IgD-negative memory B cell (primary cell): ENCODE measurements at regions not wholly inside any gene's neighbourhood (a gene's known extent, or its start where the extent isn't known, plus 50 kb on each side); places are given as distances from the start of the nearest gene placed in this dataset.
"Not testable (repeated sequence)": the region's sequence is repeated elsewhere in the genome, so short reads cannot be mapped to it uniquely, and the experiment has no call there.

Source experiments
- H3K27ac Mint-ChIP-seq, 3 donors: one replicate each; pipeline ENCODE4 v1.8.0; 2020 to 2022; ENCODE audit warnings: mild to moderate bottlenecking in 3 of 3, mixed read lengths in 3 of 3, moderate library complexity in 1 of 3
- H3K27me3 Mint-ChIP-seq: one replicate; pipeline ENCODE4 v1.8.0; 2021; ENCODE audit warnings: mixed read lengths
- H3K36me3 Mint-ChIP-seq: one replicate; pipeline ENCODE4 v1.8.0; 2020; ENCODE audit warnings: mild to moderate bottlenecking, mixed read lengths
- H3K4me1 Mint-ChIP-seq, 3 donors: one replicate each; pipeline ENCODE4 v1.8.0; 2020 to 2022; ENCODE audit warnings: mixed read lengths in 3 of 3, mild to moderate bottlenecking in 1 of 3
- H3K4me3 Mint-ChIP-seq, 4 donors: one replicate each; pipeline ENCODE4 v1.8.0; 2020 to 2022; ENCODE audit warnings: mild to moderate bottlenecking in 4 of 4, mixed read lengths in 4 of 4, moderate library complexity in 3 of 4
- H3K9me3 Mint-ChIP-seq, 3 donors: one replicate each; pipeline ENCODE4 v1.8.0; 2020 to 2021; ENCODE audit warnings: mixed read lengths in 3 of 3, mild to moderate bottlenecking in 1 of 3

DNA sequence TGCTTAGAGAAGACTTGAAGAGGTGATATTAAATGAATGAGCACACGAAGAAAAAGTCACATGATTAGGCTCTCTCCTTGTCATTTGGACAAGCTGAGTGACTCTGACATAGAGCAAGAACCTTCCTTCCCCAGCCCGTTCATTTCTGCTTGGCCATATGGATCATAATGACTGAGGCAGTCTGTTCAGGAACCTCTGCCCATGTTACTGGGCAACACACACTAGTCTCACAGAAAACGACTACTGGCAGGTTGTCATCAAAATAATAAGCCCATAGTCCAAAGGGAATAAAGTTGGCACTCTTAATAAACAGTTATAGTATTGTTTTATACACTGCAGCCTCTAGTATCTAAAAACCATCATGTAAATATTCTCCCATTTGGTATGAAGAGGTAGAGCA lies 635.0 kb downstream of the REEP3 start:
- Mint-ChIP-seq H3K4me3 (no peak overlapping the region), H3K4me1 (no peaks in the 10 kb centered on the region), H3K9me3 (peaks cover 0 to 6% (median 0%) of the 10 kb centered on the region in 3 donors), H3K27me3 (no peaks in the 10 kb centered on the region), H3K36me3 (no peaks in the 10 kb centered on the region), H3K27ac (no peak overlapping the region)

DNA sequence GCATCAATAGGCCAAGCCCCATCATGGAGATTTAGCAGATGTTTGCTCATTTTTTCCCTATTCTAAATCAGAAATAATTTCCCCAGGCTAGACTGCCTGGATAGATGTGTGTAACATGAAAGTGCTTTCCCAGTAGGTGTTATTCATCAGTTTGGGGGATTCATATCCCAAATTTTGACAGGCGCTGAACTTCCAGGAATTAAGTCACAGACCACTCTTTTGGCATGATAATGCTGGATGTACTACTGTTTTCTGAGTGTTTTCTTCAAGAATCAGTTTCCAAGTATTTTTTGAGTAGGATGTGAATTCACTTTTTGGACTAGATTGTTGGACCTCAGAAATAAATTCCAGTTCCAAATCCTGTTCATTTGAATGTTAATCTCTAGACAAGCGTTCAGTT lies 637.4 kb downstream of the REEP3 start:
- no peak overlapping the region for H3K27ac Mint-ChIP-seq
- H3K27me3 Mint-ChIP-seq, result no peaks in the 10 kb centered on the region
- no peak overlapping the region for H3K4me3 Mint-ChIP-seq
- H3K9me3 Mint-ChIP-seq, result peaks cover 0 to 3% (median 0%) of the 10 kb centered on the region in 3 donors
- H3K36me3 Mint-ChIP-seq, result no peaks in the 10 kb centered on the region
- H3K4me1 Mint-ChIP-seq, result no peaks in the 10 kb centered on the region

DNA sequence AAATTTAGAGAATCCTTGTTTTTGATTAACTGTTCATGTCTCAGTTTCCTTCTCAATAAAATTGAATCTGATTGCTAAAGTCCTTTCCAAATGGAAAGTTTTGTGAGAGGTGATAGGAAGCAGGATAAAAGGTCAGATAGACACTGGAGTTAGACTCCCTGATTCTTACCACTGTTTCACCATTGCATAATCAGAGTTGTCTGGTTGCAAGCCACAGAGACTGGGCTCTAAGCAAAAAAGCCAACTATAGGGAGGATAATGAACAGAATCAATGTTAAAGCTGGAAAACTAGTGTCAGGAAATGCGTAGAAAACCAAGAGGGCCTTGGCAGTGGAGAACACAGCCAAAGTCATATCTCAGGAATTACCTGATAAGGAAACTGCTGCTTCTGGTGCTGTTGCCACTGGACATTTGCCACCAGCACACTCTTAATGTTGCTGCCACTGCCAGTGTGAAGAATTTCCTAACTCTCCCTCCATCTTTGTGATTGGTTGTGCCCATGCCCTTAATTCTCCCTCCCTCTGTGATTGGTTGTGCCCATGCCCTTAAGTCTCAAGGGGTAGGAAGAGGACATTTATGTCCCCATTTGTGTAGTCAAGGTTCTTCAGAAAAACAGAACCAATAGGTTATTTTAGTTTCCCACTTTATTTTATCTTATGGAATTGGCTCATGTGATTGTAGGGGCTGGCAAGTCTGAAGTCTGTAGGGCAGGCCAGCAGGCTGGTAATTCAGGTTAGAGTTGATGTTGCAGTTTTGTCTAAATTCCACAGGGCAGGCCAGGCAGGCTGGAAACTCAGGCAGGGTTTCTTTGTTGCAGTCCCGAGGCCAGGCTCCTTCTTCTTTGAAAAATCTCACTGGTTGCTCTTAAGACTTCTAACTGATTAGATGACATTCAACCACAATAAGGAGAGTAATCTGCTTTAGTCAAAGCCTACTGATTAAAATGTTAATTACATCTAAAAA lies 639.0 kb downstream of the REEP3 start:
- Mint-ChIP-seq H3K36me3 (no peaks in the 10 kb centered on the region), H3K27me3 (no peaks in the 10 kb centered on the region), H3K27ac (no peak overlapping the region)

DNA sequence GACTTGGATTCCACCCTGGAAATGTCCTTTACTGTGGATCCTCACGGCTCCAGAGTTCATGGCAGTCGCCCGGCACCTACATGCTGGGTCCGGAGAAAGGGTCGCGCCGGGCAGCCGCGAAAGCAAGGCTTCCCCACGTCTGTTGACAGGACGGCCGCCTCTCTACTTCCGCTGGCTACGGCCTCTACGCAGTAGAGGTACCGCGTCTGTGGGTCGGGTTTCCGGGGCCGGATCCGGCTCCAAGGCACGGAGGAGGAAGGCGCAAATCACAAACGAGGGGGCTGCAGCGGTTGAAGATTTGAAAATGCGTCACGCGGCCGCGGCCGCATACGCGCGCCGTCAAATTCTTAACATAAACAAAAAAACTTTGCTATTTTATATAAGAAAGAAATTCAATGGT lies 649.6 kb downstream of the REEP3 start:
- Mint-ChIP-seq H3K27ac (no peak overlapping the region), H3K4me3 (no peak overlapping the region), H3K27me3 (no peaks in the 10 kb centered on the region), H3K9me3 (peaks cover 1 to 9% (median 3%) of the 10 kb centered on the region in 3 donors), H3K36me3 (no peaks in the 10 kb centered on the region), H3K4me1 (no peaks in the 10 kb centered on the region)

More for the DNA sequence above, 639.0 kb downstream of the REEP3 start:
- Mint-ChIP-seq H3K4me3 (no peak overlapping the region), H3K4me1 (no peaks in the 10 kb centered on the region), H3K9me3 (peaks cover 0 to 3% (median 0%) of the 10 kb centered on the region in 3 donors)

DNA sequence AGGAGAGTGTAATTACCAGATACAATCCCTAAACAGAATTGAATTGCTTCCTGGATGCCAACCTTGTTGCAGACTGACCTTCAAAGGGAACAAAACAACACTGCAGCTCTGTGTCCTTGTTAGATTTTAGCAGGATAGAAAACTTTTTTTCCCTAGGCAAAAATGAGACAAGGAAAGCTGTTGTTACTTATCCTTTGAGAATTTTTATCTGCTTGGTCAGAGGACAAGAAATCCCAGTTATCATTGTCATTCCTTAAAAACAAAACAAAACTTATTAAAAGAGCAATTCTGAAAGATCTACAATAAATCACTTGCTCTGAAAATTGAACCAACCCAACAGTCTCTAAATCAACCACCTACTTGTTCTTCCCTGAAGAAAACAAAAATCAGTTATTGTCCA lies 652.6 kb downstream of the REEP3 start:
- no peaks in the 10 kb centered on the region for H3K27me3 Mint-ChIP-seq
- no peaks in the 10 kb centered on the region for H3K36me3 Mint-ChIP-seq
- H3K4me1 Mint-ChIP-seq, result no peaks in the 10 kb centered on the region
- H3K9me3 Mint-ChIP-seq, result no peaks in the 10 kb centered on the region
- no peak overlapping the region for H3K4me3 Mint-ChIP-seq
- no peak overlapping the region for H3K27ac Mint-ChIP-seq

DNA sequence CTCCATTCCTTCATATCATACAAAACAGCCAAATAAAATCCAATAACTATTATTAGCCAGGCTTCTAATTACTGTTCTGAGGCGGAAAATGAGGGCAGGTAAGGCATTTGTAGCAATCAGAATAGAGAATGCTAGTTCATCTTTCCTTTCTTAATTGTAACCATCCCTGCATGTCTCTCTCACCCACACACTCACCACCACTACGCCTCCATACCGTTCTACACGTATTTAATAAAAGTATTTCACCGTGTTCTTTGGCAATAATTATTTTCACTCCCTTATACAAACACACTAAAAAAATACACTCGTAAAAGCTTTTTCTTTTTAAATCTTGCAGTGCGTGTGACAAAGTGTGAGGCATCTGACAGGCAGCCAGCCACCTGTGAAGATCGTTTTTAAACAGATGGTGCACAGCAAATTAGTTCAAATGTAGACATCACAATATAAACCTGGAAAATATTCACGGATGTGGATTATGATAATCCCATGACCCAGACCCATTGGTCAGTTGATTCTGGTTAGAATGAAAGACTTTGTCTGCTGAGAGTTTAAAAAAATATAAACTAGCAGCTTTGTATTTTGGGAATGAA lies 653.6 kb downstream of the REEP3 start:
- no peaks in the 10 kb centered on the region for H3K4me1 Mint-ChIP-seq
- H3K4me3 Mint-ChIP-seq, result no peak overlapping the region
- no peaks in the 10 kb centered on the region for H3K27me3 Mint-ChIP-seq
- no peak overlapping the region for H3K27ac Mint-ChIP-seq
- H3K36me3 Mint-ChIP-seq, result no peaks in the 10 kb centered on the region
- no peaks in the 10 kb centered on the region for H3K9me3 Mint-ChIP-seq

DNA sequence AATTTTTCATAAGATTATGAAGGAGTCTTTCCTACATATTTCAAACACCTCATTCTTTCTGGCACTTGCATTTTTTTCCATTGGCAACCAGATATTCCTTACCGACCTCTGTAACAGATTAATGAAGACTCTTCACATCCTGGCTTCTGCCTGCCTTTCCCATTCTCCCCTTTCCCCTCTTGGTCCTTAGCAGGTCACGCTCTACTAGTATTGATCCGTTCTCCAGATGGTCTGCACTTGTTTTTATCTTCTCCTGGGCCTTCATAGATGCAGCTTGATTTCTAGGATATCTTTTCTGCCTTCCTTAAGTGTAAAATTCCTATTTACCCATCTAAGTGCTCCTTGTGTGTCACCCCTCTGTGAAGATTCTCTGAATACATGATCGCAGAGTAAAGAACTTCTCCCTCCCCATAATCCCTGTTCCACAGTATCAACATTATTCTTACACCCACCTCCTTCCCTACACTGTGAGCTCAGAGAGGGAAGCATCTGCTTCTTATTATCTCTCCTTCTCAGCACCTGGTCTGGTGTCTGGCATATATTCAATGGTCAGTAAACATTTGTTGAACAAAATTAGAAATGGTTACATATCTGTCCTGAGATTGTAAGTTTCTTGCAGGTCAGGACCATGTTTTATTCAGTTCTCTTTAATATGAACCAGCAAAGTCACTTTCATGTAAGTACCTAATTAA lies 654.2 kb downstream of the REEP3 start:
- H3K4me1 Mint-ChIP-seq, result no peaks in the 10 kb centered on the region
- H3K27ac Mint-ChIP-seq, result no peak overlapping the region
- H3K36me3 Mint-ChIP-seq, result no peaks in the 10 kb centered on the region
- peaks cover 0 to 1% (median 0%) of the 10 kb centered on the region in 3 donors for H3K9me3 Mint-ChIP-seq
- no peak overlapping the region for H3K4me3 Mint-ChIP-seq
- no peaks in the 10 kb centered on the region for H3K27me3 Mint-ChIP-seq

DNA sequence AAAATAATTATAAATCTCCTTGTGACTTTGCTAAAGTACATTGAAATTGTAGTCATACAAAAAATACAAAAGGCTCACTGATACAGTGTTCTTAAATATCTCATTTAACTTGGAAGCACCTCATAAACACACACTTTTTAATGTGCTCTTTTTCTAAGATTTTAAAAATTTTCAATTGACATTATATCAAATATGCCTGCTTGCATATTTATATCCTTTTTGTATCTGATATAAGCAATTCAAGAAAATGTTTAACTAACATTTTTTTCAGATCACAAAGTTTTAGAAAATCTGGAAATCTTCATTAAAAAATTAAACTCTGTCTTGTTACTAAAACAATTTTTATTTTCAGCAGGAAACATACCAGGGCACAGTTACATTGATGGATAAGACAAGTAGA lies 661.5 kb downstream of the REEP3 start:
- H3K4me3 Mint-ChIP-seq, result no peak overlapping the region
- no peaks in the 10 kb centered on the region for H3K4me1 Mint-ChIP-seq
- H3K9me3 Mint-ChIP-seq, result peaks cover 0 to 1% (median 0%) of the 10 kb centered on the region in 3 donors
- H3K27me3 Mint-ChIP-seq, result no peaks in the 10 kb centered on the region
- H3K36me3 Mint-ChIP-seq, result no peaks in the 10 kb centered on the region
- H3K27ac Mint-ChIP-seq, result no peak overlapping the region

DNA sequence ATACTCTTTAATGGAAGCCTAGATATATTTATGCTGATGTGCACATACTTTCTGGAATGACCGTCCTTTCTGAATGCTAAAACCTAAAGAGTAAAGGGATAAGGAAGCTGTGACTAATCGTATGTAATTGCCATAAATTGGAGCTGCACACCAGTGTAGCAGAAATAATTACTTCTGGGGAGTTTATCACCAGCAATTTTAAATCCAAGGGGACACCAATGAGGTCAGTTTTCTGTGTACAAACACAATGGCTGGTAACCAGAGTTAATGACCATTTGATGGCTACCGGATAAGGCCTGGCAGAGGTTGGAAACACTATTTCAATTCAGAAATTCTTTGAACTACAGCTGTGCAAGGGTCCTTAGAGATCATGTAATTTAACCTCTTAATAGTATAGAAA lies 670.1 kb downstream of the REEP3 start:
- Mint-ChIP-seq H3K4me3 (no peak overlapping the region), H3K27ac (no peak overlapping the region), H3K36me3 (no peaks in the 10 kb centered on the region), H3K27me3 (no peaks in the 10 kb centered on the region), H3K9me3 (peaks cover 0 to 3% (median 2%) of the 10 kb centered on the region in 3 donors), H3K4me1 (no peaks in the 10 kb centered on the region)

DNA sequence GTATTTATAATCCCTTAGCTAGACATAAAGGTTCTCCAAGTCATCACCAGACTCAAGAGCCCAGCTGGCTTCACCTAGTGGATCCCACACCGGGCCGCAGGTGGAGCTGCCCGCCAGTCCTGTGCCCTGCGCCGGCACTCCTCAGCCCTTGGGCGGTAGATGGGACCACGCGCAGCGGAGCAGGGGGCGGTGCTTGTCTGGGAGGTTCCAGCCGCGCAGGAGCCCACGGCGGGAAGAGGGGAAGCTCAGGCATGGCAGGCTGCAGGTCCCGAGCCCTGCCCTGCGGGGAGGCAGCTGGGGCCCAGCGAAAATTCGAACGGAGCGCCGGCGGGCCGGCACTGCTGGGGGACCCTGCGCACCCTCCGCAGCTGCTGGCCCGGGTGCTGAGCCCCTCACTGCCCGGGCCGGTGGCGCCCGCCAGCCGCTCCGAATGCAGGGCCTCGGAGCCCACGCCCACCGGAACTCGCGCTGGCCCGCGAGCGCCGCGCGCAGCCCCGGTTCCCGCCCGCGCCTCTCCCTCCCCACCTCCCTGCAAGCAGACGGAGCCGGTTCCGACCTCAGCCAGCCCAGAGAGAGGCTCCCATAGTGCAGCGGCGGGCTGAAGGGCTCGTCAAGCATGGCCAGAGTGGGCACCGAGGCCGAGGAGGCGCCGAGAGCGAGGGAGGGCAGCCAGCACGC lies 675.6 kb downstream of the REEP3 start:
- Mint-ChIP-seq H3K36me3 (no peaks in the 10 kb centered on the region), H3K4me3 (no peak overlapping the region), H3K27ac (no peak overlapping the region), H3K4me1 (no peaks in the 10 kb centered on the region), H3K27me3 (no peaks in the 10 kb centered on the region), H3K9me3 (peaks cover 0 to 3% (median 2%) of the 10 kb centered on the region in 3 donors)

DNA sequence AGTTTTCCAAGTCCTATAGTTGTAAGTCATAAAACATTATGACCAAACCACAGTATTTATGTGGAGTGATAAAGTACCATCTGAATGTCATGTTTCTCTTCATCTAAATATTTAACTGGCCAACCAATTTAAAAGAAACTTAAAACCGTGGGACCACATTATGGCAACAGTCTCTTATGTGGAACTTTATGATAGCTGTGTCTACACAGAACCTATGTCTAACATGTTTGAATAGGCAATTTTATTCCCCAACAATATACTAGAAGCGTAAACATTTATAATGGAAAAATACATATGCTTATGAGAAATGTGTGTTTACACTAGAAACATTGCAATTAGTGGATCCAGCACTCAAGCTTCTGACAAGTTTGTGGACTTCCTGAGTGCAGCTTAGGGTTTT lies 680.7 kb downstream of the REEP3 start:
- H3K27ac Mint-ChIP-seq, result no peak overlapping the region
- H3K9me3 Mint-ChIP-seq, result peaks cover 0 to 4% (median 3%) of the 10 kb centered on the region in 3 donors
- H3K36me3 Mint-ChIP-seq, result no peaks in the 10 kb centered on the region
- H3K27me3 Mint-ChIP-seq, result no peaks in the 10 kb centered on the region
- no peaks in the 10 kb centered on the region for H3K4me1 Mint-ChIP-seq
- H3K4me3 Mint-ChIP-seq, result no peak overlapping the region

DNA sequence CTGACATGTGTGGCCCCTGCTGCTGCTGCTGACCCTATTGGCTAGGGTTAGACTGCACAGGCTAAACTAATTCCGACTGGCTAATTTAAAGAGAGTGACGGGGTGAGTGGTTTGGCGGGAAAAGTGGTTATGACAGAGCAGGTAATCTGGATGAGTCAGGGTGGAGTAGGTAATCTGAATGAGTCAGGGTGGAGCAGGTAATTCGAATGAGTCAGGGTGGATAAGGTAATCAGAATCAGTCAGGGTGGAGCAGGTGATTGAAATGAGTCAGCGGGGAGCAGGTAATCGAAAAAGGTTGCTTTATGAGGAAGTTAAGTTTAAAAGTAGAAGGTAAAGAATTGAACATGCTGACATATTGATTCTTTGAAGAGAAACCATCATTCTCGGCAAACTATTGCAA lies 683.3 kb downstream of the REEP3 start:
- not testable (repeated sequence) for H3K4me3 Mint-ChIP-seq, H3K27ac Mint-ChIP-seq, H3K27me3 Mint-ChIP-seq, H3K4me1 Mint-ChIP-seq, H3K36me3 Mint-ChIP-seq, H3K9me3 Mint-ChIP-seq

DNA sequence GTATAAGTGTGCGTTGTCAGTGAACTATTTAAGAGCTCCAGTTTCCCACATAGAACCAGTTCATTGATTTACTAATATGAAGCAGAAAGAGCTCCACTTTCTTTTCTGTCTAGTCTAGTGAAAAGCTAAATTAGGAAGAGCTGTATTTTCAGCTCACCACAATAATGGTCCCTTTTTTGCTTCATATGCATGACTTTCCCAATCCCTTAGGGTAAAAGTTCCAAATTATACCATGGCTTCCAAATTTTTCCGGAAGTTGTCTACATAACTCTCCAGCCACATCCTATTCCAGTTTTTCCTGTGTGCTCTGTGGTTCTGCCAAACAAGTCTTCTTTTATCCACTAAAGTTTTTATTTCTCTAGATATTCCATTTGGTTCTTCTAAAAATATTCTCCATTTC lies 685.2 kb downstream of the REEP3 start:
- Mint-ChIP-seq H3K27ac (no peak overlapping the region), H3K4me3 (no peak overlapping the region), H3K36me3 (no peaks in the 10 kb centered on the region), H3K9me3 (peaks cover 0 to 7% (median 6%) of the 10 kb centered on the region in 3 donors), H3K4me1 (no peaks in the 10 kb centered on the region), H3K27me3 (no peaks in the 10 kb centered on the region)

DNA sequence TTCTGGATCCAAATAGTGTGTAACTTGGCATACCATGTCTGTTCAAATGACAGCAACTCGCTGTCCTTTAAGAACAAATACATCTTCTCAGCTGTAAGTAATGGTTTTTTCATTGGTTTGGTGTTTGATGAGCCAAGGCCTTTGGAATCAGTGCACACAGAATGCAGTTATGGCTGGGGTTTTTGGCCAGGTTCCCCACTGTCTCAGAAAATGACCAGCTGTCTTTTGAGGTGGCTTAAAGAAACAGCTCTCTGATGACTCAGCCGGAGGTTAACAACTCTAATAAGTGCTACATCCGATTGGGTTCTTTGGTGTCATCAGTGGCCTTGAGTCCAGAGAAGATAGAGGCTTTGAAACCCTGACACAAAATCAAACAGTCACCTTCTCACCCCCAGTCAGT lies 688.4 kb downstream of the REEP3 start:
- Mint-ChIP-seq H3K4me1 (no peaks in the 10 kb centered on the region), H3K9me3 (peaks cover 0 to 6% (median 5%) of the 10 kb centered on the region in 3 donors), H3K27me3 (no peaks in the 10 kb centered on the region), H3K36me3 (no peaks in the 10 kb centered on the region), H3K4me3 (no peak overlapping the region), H3K27ac (no peak overlapping the region)

DNA sequence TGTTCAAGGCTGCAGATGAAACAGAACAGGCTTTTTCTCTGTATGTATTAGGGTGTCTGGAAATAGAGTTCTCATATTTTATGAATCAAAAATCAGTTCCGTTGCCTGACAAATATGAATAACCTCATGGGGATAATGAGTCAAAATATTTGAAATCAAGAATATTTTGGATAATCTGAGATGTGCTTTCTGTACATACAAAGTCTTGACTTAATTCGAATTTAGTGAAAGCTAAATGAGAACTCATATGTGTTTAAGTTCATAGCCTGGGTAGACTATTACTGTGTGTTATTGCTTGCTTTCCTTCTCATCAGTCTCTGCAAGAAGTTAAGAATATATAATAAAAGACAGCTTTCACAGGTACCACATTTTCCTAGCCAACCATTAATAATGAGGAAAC lies 689.0 kb downstream of the REEP3 start:
- Mint-ChIP-seq H3K9me3 (peaks cover 0 to 6% (median 2%) of the 10 kb centered on the region in 3 donors), H3K4me1 (no peaks in the 10 kb centered on the region), H3K27me3 (no peaks in the 10 kb centered on the region), H3K27ac (no peak overlapping the region), H3K36me3 (no peaks in the 10 kb centered on the region), H3K4me3 (no peak overlapping the region)
